ENCODE measurements at regions not wholly inside any gene's neighbourhood (a gene's known extent, or its start where the extent isn't known, plus 50 kb on each side); places are given as distances from the start of the nearest gene placed in this dataset.
"Not testable (repeated sequence)": the region's sequence is repeated elsewhere in the genome, so short reads cannot be mapped to it uniquely, and the experiment has no call there.

DNA sequence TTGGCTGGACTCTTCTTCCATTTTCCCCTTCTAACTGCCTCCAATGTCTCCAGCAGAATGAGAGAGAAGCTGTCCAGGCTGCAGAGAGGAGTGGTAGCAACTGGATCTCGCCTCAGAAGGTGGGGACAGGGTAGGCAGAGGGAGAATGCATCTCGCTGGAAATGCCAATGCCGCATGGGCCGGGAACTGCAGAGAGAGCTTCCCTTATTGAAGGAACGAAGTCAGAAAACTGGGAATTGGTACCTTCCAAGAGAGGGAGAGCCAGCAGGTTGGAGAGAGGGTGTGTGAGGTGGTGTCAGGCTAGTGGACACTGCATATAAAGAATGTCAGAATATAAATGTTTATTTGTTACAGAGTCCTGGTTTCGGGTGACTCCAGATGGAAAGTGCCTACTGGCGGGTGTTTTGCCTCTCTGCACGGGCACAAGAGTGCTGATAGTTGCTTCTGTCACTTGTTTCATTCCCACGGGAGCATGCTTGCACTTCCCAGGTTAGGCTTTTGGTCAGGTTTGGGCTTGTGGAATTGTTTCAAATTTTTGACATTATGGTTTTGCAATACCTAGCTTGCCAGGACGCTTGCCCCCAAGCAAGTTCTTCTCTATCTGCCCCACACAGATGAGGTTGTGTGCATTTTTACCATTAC is 156.8 kb upstream of the STS start:
- DNase-seq = no peak

DNA sequence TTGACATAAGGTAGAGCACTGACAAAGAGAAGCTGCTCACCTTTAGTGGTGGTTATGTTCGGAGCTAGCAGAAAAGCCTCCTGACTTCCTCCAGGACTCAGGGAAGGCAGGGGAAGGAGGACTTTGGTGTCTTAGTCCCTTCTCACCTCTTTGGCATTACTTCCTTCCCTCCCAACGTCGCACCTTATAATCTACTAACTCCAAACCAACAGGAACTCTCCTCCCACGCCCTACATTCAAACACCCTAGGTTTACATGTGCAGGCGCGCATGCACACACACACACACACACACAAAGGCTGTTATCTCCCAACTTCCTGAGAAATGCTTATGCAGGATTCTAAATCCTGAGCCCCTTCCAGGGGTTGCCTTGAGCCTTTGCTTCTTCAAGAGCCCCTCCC is 157.7 kb upstream of the STS start:
- DNase-seq = no peak

DNA sequence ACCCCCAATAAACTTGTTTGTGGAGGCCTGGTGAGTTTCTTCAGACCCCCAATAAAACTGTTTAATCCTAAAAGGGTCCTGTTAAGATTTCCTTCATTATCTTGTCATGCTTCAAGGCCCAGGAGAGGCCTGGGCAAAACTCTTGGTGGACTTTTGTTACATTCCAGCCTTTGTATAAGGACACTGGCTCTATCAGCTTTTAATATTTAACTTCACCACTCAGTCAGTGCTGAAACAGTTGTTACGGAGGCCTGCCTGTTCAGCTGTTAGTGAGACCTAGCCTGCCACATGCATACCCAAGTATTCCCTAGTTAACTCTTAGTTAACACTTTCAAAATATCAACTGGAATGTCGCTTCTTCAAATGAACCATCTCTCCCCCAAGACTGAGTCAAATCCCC is 158.8 kb upstream of the STS start:
- DNase-seq = not testable (repeated sequence)

DNA sequence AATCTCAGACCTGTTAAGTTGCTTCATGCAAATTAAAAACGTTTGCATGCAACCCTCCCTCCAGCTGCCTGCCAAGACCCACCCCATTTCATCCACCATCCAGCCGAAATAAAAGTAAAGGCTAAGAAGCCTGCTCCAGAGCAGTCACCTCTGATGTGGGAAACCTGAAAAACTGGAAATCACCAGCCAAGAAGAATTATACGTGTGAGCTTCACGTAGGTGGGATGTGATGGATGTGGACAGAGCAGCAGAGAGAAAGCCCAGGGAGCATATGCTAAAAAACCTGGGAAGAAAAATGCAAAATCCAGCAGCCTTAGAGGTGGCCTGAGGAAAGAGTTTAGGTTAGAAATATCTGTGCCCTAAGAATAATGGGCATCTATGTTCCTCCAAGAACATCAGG is 160.6 kb upstream of the STS start:
- DNase-seq = no peak

DNA sequence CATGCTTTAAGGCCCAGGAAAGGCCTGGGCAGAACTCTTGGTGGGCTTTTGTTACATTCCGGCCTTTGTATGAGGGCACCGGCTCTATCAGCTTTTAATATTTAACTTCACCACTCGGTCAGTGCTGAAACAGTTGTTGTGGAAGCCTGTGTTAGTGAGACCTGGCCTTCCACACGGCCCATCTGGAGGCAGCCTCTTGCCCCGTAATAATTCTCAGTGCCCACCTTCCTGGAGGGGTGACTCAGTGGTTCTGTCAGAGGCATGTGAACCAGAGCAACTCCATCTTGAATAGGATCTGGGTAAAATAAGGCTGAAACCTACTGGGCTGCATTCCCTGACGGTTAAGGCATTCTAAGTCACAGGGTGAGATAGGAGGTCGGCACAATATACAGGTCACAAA is 162.0 kb upstream of the STS start:
- no peak for DNase-seq

DNA sequence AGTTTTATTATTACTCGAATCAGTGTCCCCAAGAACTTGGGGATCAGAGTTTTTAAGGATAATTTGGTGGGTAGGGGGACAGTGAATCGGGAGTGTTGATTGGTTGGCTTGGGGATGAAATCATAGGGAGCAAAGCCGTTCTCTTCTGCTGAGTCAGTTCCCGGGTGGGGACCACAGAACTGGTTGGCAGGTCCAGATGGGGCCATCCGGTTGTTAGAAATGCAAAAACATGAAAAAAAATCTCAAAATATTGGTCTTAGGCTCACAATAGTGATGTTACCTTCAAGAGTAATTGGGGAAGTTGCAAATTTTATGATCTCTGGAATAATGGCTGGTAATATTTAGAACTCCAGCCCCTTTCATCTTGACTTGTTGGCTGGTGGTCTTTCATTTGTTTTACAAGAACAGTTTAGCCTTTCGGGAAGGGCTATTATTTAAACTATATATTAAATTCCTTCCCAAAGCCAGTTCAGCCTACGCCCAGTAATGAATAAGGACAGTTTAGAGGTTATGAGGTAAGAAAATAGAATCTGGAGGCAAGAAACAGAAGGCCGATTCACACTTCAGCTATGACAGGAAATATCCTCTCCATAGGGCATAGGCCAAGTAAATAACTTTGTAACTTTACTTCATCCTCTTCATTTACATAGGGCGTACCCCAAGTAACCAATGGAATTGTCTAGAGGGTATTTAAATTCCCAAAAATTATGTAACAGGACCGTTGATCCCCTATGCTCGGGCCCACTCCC is 164.1 kb upstream of the STS start:
- DNase-seq = no peak

DNA sequence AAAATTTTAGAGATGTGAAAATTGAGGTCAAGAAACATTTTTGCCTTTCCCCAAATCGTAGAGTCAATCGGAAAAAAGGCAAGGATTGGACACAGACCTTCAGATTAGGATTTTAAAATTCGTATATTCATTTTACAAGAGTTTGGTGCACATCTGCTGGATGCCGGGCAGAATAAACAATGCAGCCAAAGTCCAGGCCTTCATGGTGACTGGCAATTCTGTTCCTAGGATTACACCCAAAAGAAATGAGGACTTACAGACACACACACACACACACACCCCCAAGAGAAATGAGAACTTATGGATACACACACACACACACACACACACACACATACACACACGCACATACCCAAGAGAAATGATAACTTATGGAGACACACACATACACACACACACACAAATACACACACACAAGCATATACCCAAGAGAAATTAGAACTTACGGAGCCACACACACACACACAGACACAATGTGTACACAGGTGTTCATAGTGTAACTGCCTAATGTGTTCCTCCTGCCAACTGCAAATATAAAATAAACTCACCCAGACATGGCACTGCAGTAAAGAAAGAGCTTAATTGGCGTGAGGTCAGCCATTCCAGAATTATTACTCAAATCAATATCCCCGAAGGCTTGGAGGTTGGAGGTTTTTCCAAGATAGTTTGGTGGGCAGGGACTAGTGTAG is 165.7 kb upstream of the STS start:
- DNase-seq = no peak

DNA sequence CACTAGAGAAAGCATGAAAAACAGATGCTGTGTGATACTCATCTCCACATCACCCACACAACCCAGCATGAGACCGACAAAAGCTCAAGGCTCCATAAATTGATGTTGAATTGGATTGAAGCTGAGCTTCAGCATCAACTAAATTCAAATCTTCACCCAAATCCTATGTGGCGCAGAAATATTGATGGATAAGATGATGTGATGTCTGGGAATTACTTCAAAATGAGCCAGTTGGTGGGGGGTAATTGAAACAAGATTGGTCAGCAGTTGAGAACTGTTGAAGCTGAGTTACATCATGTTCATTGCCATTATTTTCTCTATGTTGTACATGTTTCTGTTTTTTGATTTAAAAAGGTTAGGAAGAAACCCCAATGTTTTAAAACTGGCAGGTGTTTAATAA is 166.5 kb upstream of the STS start:
- DNase-seq = no peak

DNA sequence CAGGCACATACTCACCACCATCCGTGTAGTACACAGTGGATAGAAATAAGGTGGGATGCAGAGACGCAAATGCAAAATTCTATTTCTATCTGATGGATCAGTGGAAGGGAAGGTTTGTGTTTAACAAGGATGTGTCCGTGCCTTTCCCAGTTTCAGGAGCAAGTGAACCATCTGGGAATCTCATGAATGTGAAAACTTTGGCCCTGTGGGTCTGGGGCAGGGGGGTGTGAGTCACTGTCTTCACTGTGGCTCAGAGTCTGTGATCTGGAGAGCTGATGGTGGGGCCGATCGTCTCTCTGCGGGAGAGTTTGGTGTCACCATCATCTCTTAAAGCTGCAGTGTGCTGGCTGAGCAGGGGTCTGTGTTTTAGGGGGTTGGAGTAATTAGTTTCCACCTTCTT is 179.3 kb upstream of the STS start:
- DNase-seq = no peak

DNA sequence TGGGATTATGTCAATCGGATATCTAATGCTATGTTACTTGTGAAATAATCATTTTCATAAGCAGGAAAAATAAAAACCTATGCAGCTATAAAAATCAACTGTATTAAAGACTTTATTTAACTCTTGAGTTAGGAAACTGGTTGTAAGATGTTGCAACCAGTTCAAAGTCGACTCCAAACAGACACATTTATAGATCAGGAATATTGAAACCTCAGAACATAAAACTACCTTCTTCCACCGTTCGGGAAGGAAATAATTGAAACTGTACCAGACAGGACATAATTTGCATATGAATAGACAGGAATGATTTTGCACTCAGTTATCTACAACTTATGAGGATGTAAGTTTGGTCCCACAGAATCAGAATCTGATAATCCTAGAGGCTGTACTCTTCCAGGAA is 181.8 kb upstream of the STS start:
- DNase-seq = no peak

DNA sequence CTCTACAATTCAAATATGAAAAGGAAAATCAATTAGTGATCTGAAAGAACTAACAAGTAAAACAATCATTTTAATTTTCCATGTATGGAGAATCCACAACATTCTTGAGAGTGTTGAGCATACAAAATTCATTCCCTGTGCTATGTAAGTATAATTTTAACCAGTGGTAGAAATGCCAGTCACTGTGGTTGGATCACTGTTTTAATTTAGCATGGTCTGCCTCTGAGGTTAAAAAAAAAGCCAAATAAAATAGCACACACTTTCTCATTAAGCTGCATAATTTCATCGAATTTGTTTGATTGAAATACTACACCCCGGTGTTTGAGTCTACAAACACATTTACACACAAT is 185.5 kb upstream of the STS start:
- no peak for DNase-seq

DNA sequence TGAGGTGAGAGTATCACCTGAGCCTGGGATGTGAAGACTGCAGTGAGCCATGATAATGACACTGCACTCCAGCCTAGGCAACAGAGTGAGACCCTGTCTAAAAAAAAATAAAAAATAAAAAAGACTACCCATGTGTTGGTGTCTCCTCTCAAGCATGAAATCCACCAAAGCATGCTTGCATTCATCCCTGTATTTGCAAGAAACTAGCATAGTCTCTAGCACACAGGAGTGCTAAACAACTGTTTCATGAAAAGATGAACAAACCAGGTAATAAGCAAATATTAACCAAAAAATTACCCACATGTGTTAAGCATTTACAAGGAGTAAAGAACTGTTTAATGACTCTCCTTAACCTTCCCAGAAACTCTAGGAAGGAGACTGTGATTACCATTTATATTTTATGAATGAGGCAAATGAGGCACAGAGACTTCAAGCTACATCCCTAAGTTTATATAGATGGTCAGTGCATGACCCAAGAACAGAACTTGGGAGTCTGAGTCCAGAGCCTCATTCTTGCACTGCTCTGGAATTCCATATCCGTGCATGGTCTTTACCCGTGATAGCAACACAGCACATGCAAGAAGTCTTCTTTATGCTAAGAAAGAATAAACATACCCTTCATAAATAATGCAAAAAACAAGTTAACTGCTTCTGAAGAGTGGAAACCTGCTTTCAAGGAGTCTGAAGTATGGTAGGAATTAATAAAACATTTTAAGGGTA is 186.1 kb upstream of the STS start:
- DNase-seq = no peak

DNA sequence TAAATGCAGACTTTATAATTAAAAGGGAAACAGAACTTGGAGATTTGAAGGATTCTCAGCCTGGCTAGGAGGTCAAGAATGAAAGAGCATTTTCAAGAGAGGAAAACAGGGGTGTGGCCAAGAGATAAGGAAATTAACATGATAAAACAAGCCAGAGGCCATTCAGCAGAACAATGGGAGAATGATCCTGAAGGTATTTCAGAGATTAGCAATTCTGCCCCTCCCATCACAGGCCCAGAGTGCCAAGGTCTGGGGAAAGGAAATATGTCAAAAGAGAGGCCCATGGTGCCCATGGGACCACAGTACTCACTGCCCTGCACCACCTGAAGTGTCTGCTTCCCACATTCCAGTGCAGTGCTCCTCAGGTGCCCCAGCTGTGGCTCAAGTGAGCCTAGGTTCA is 188.5 kb upstream of the STS start:
- no peak for DNase-seq

DNA sequence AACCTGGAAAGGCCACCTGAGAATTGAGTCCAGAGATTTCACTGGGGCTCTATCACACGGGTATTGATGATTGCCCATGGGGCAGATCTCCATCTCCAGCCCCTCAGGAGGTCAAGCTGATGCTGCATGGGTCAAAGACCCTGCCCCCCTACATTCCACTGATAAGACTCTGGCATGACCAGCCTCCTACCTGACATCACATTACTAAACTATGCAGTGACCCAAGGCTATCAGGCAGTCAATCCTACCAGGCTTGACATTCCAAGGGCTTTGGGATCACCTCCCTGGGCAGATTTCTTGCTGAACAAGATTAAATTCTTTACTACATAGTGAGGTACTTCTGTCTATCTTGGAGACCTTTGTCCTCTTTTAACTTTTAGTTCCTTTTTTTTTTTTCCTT is 192.7 kb upstream of the STS start:
- no peak for DNase-seq

DNA sequence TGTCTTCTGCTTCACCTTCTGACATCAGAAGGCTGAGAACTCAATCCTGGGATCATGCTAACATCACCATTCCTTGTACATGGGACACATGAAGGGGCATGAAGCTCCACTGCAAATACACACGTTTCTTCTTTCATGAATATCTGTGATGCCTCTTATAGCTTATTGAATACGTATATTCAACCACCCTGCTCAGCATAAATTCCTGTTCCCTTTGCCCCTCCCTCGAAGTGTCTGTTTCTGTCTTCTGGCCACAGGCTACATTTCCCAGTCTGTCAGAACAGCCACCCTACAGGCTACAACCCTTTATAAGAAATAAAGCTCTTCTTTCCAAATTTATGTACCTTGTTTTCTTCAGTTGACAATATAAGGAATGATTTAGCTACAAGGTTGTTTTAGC is 201.3 kb upstream of the STS start:
- DNase-seq = no peak

DNA sequence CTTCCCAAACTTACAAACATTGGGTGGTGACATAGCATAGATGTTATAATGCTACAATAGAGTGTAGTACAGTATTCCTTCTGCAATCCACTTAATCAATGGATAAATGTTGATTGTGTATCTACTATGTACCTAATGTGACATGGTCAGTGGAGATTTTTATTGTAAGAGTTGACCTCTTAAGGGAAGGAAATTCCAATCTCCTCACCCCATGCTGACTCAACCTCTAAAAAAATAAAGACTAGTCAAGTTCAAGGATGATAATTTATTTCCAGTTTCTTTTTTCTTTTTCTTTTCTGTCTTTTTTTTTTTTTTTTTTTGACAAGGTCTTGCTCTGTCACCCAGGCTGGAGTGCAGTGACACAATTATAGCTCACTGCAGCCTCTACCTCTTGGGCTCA is 206.5 kb upstream of the STS start:
- no peak for DNase-seq

DNA sequence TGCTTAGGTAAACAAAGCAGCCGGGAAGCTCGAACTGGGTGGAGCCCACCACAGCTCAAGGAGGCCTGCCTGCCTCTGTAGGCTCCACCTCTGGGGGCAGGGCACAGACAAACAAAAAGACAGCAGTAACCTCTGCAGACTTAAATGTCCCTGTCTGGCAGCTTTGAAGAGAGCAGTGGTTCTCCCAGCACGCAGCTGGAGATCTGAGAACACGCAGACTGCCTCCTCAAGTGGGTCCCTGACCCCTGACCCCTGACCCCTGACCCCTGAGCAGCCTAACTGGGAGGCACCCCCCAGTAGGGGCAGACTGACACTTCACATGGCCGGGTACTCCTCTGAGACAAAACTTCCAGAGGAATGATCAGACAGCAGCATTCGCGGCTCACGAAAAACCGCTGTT is 214.6 kb upstream of the STS start:
- not testable (repeated sequence) for DNase-seq

DNA sequence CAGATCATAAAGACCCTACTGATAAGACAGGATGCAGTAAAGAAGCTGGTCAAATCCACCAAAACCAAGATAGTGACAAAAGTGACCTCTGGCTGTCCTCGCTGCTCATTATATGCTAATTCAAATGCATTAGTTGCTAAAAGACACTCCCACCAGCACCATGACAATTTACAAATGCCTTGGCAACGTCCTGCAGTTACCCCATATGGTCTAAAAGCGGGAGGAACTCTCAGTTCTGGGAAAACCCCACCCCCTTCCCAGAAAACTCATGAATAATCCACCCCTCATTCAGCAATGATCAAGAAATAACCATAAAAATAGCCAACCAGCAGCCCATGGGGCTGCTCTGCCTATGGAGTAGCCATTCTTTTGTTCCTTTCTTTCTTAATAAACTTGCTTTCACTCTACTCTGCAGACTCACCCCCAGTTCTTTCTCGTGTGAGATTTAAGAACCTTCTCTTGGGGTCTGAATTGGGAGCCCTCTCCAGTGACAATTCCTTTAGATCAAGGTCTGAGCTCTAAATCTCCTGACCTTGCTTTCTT is 217.1 kb upstream of the STS start:
- no peak for DNase-seq

DNA sequence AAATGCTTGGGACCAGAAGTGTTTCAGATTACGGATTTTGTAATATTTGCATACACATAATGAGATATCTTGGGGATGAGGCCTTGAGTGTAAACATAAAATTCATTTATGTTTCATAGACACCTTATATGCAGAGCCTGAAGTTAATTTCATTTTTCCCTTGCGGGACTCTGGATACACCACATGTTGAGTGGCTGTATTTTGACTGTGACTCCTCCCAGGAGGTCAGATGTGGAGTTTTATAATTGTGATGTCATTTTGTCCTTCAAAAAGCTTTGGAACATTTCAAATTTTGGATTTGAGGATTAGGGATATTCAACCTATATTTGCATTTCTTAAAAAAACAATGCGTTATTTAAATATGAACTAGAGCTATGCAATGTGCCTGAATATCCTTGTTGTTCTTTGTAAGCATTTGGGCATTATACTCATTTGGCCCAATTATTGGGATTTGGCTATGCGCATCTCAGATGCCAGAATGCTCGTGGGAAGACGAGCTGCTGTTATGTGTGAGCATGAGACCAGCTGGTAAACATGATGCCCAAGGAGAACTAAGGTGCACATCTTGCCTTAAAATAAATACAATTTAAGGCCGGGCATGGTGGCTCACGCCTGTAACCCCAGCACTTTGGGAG is 223.0 kb upstream of the STS start:
- DNase-seq = no peak

DNA sequence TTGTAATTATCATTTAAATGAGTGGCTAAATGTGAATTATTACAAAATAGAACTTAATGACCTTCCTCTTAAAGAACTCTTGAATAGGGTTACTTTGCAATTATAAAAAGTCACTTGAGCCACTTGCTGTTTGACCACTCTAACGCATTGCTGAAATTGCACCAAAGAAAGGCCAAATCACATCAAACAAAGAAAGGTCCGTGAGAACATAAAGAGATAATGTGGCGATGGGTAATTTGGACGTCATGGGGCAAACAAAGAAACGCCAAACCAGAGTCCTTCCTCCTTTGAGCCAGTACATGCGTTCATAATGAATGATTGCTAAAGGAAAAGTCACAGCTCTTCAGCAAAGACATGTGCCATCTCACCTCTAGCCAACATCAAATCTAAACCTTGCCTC is 229.8 kb upstream of the STS start:
- DNase-seq = no peak

DNA sequence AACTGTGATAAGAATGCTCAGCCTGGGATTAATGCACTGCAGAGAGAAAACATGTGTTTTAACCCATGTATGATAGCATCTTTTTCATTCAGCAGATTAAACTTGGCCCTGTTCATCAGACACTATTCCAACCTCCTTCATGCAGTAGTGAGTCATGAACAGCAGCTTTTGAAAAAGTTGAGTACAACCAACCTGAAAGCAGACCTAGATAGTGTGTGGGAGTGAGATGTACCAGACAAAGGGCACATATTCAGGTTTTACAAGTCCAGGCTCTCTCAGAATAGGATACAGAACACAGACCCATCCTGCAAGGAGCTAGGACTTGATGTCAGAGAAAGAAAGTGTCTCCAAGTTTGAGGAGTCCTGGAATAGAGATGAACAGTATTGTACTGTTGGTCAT is 237.3 kb upstream of the STS start:
- no peak for DNase-seq

DNA sequence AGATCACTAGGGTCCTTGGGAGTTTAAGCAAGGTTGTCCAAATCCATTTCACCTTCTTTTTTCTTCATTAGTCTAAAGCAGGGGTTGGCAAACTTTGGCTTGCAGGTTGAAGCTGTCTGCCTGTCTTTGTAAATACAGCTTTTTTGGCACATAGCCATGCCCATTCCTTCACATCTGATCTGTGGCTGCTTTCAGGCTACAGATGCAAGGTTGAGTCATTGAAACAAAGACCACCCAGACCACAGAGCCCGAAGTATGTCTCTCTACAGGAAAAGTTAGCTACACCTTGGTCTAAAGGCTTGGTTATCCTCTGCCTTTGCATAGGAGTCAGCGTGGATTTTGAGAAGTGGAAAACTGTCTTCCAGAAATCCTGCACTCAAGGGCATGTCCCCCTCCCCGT is 238.1 kb upstream of the STS start:
- DNase-seq = no peak

DNA sequence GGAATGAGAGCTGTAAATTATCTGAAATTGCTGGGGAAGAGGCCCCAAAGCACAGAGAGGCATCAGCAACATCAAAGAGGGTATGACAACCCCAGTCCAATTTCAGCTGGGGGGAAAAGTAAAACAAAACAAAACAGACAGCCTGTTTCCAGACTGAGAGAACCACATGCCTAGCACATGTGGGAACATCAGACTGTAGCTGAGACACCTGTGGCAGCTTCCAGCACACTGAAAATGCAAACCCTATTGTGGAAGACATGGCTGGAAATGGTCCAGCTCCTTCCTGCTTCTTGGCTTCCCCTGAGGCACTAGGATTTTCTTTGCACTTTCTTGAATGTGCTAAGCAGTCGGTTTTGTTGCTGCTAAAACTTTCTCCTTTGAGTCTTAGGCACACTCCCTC is 240.9 kb upstream of the STS start:
- no peak for DNase-seq
